MG63 (cell line): ENCODE measurements at regions not wholly inside any gene's neighbourhood (a gene's known extent, or its start where the extent isn't known, plus 50 kb on each side); places are given as distances from the start of the nearest gene placed in this dataset.
A peak's percentile ranks its signal among the peaks of the same experiment; 100 is the strongest.

Experiments used
- DNase-seq: peaks from one replicate; pipeline ENCODE4 v3.0.0-alpha.2; 2020
- H3K27me3 ChIP-seq: fragments of 250-450 bp; sonication (Bioruptor Pico); 2 replicates; pipeline ENCODE4 v1.5.1; 2020; ENCODE audit warnings: mild to moderate bottlenecking, moderate library complexity
- H3K36me3 ChIP-seq: fragments of 250-450 bp; sonication (Bioruptor Pico); 2 replicates; pipeline ENCODE4 v1.5.1; 2020; ENCODE audit warnings: mild to moderate bottlenecking, moderate library complexity
- H3K4me3 ChIP-seq: fragments of 250-450 bp; sonication (Bioruptor Pico); 2 replicates; pipeline ENCODE4 v1.5.1; 2020; ENCODE audit warnings: mild to moderate bottlenecking, moderate library complexity
- H3K9me3 ChIP-seq: fragments of 250-450 bp; sonication (Bioruptor Pico); 2 replicates; pipeline ENCODE4 v1.5.1; 2020; ENCODE audit warnings: mild to moderate bottlenecking, moderate library complexity

DNA sequence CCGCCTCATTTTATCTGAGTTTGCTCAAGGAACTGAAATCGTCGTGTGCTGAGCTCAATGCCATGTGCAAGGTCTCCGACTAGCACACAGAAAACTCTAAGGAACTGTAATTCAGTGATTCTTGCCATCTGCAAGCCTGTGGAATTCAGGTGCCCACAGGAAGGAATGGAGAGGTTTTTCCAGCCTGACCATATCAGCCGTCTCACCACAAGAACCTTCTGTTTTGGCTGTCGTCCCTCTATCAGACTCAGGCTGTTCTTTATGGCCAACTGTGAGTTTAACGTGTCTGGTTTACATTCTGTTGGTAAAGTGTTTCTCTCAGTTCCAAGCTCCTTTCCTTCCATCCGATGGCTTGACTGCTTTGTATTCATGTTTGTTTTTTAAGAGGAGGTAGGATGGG lies 293.5 kb downstream of the SPRY2 start:
- Histone ChIP-seq H3K9me3 (peaks cover 6% of the 10 kb centered on the region; the same call in 1 of the 2 replicates), H3K4me3 (no peak overlapping the region), H3K36me3 (no peaks in the 10 kb centered on the region), H3K27me3 (no peaks in the 10 kb centered on the region)
- no peak for DNase-seq

DNA sequence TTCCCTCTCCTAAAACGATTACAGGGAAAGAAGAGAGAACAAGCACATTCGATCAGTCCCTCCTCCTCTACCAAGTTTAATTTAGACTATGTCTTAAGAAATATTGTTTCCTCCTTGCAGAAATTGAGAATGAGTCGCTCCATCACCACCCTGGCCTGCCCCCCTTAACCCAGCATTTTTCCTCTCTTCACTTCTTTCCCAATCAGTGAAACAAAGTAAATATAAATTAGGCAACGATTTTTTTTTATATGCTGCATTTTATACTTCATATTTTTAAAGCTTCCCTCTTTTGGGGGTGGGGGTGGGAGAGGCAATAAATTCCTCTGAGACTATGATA lies 300.0 kb downstream of the SPRY2 start:
- Histone ChIP-seq H3K9me3 (peaks cover 6% of the 10 kb centered on the region; the same call in 1 of the 2 replicates), H3K36me3 (no peaks in the 10 kb centered on the region), H3K27me3 (no peaks in the 10 kb centered on the region), H3K4me3 (no peak overlapping the region)
- peak; percentile 6 for DNase-seq

DNA sequence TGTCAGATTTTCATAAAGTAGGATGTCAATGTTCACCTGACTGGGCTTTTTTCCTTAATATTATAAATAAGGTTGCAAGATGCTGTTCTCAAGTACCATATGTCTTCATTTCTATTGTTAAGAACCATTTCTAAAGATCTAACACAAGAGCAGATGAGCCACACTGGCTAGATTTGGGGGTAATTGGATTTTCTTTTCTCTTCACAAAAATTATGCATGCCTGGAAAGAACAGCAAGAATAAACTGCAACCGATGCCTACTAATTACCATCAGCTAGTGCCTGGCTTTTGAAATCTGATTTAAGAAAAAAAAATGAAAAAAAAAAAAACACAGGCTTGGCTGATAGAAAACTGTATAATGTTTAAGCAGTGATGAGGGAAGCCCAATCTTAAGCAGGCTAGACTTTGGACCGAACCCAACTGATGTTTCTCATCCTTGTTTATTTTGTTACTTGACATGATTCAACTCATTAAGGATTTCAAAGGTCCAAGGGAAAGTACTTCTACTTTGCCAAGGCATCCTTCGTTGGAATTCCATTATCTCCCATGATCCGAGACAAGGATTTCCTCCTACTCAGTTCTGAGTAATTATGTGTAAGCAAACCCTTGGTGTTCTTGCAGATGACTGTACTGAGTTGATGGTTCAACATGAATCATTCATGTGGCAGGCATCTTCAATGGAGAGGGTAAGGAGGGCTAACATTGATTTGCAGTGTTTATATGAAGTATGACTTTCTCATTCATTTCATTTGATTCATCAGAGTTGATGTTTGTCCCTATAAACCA lies 300.5 kb downstream of the SPRY2 start:
- DNase-seq = peak; percentile 62
- H3K4me3 ChIP-seq = no peak overlapping the region
- no peaks in the 10 kb centered on the region for H3K27me3 ChIP-seq
- H3K36me3 ChIP-seq = no peaks in the 10 kb centered on the region
- peaks cover 6% of the 10 kb centered on the region; the same call in 1 of the 2 replicates for H3K9me3 ChIP-seq

DNA sequence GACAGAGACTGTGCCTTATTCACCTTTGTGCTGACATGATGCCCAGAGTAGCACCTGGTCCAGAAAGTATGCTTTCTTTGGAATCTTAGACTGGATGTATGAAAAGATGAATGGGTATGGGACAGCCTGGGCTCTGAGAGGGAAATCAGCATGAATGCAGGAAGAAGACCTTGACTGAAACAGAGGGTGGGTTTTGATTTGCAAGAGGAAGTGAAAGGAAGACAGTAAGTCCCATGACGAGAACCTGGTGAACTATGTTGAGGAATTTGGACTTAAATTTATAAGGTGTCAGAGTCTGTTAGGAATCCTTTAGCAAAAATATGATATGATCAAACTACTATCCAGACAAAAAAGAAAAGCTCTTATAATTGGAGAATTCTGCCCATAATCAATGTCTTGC lies 301.9 kb downstream of the SPRY2 start:
- DNase-seq = no peak
- H3K4me3 ChIP-seq = no peak overlapping the region
- no peaks in the 10 kb centered on the region for H3K9me3 ChIP-seq
- no peaks in the 10 kb centered on the region for H3K27me3 ChIP-seq
- no peaks in the 10 kb centered on the region for H3K36me3 ChIP-seq

- no peaks in the 10 kb centered on the region for H3K36me3 ChIP-seq
- H3K4me3 ChIP-seq = no peak overlapping the region
- H3K27me3 ChIP-seq = no peaks in the 10 kb centered on the region
- DNase-seq = no peak
- no peaks in the 10 kb centered on the region for H3K9me3 ChIP-seq
Measured at GRCh38 chr13:80038371-80038770, 302.6 kb downstream of the SPRY2 start.

GRCh38 chr13:80037505-80037888 lies 303.4 kb downstream of the SPRY2 start:
- no peak overlapping the region for H3K4me3 ChIP-seq

DNA sequence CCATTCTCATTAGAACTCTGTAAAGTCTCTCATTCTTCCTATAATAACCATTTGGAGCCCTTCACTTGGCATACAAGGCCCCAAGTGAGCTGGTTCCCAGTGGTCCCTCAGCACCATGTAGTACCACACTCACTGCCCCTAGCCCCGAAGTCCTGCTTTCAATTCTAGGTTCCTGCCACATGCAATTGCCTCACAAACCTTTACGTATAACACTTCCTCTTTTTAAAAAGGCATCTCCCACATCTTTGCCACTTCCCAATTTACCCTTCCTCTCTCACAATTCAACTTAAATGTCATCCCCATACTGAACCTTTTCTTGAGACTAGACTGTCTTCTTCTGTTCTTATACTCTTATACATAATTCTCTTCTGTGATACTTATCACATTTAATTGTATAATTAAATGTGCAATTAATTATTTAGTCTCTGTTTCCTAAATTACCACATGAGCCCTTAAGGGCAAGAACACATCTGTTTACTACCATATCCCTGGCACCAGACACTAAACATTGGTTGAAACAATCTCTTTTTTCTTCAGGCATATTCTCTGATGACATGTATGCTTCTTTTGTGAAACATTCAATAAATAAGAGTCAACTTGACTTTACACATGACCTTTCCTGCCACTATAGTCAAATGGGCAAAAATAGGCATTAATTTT lies 304.0 kb downstream of the SPRY2 start:
- no peaks in the 10 kb centered on the region for H3K9me3 ChIP-seq
- no peak overlapping the region for H3K4me3 ChIP-seq
- DNase-seq = no peak
- no peaks in the 10 kb centered on the region for H3K27me3 ChIP-seq
- no peaks in the 10 kb centered on the region for H3K36me3 ChIP-seq

More at GRCh38 chr13:80037505-80037888, 303.4 kb downstream of the SPRY2 start:
- DNase-seq = peak; percentile 78
- Histone ChIP-seq H3K9me3 (no peaks in the 10 kb centered on the region), H3K36me3 (no peaks in the 10 kb centered on the region), H3K27me3 (no peaks in the 10 kb centered on the region)

- no peaks in the 10 kb centered on the region for H3K27me3 ChIP-seq
- H3K36me3 ChIP-seq = no peaks in the 10 kb centered on the region
- no peak overlapping the region for H3K4me3 ChIP-seq
- H3K9me3 ChIP-seq = no peaks in the 10 kb centered on the region
- DNase-seq = no peak
Measured at GRCh38 chr13:80035096-80035495, 305.8 kb downstream of the SPRY2 start.

GRCh38 chr13:80033951-80034350 lies 307.0 kb downstream of the SPRY2 start:
- no peak overlapping the region for H3K4me3 ChIP-seq
- no peak for DNase-seq

GRCh38 chr13:80033286-80033685 lies 307.6 kb downstream of the SPRY2 start:
- no peaks in the 10 kb centered on the region for H3K36me3 ChIP-seq
- no peak overlapping the region for H3K4me3 ChIP-seq
- no peaks in the 10 kb centered on the region for H3K27me3 ChIP-seq
- no peaks in the 10 kb centered on the region for H3K9me3 ChIP-seq
- no peak for DNase-seq

More at GRCh38 chr13:80033951-80034350, 307.0 kb downstream of the SPRY2 start:
- Histone ChIP-seq H3K27me3 (no peaks in the 10 kb centered on the region), H3K36me3 (no peaks in the 10 kb centered on the region), H3K9me3 (no peaks in the 10 kb centered on the region)

GRCh38 chr13:80030491-80030890 lies 310.4 kb downstream of the SPRY2 start:
- H3K27me3 ChIP-seq = no peaks in the 10 kb centered on the region
- H3K9me3 ChIP-seq = no peaks in the 10 kb centered on the region
- no peaks in the 10 kb centered on the region for H3K36me3 ChIP-seq
- peak; percentile 48 for DNase-seq
- no peak overlapping the region for H3K4me3 ChIP-seq

DNA sequence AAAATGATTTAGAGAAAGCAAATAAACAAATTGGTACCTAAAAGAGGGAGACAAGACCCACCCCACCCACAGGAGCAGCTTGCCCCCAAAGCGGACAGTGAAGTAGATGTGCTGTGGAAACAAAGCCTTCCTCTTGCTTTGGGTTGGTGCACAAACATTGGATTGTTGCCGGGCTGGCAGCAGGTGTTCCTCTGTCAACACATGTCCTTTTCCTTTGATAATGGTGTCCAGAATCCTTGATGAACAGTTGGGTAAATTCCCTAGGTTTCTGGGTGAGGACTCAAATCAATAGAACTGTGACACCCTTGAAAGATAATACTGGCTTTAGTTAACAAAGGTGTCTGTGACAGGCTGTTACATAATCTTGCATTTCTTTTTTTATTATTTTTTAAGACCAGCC lies 311.8 kb downstream of the SPRY2 start:
- Histone ChIP-seq H3K27me3 (no peaks in the 10 kb centered on the region), H3K9me3 (no peaks in the 10 kb centered on the region), H3K36me3 (no peaks in the 10 kb centered on the region), H3K4me3 (no peak overlapping the region)
- no peak for DNase-seq

GRCh38 chr13:80022146-80022545 lies 318.8 kb downstream of the SPRY2 start:
- H3K9me3 ChIP-seq = no peaks in the 10 kb centered on the region

GRCh38 chr13:80012251-80012650 lies 328.7 kb downstream of the SPRY2 start:
- Histone ChIP-seq H3K36me3 (no peaks in the 10 kb centered on the region), H3K9me3 (no peaks in the 10 kb centered on the region), H3K27me3 (no peaks in the 10 kb centered on the region), H3K4me3 (no peak overlapping the region)
- no peak for DNase-seq

More at GRCh38 chr13:80022146-80022545, 318.8 kb downstream of the SPRY2 start:
- no peak overlapping the region for H3K4me3 ChIP-seq
- H3K36me3 ChIP-seq = no peaks in the 10 kb centered on the region
- DNase-seq = no peak
- H3K27me3 ChIP-seq = no peaks in the 10 kb centered on the region

- no peaks in the 10 kb centered on the region for H3K9me3 ChIP-seq
- no peaks in the 10 kb centered on the region for H3K27me3 ChIP-seq
- no peak overlapping the region for H3K4me3 ChIP-seq
- no peaks in the 10 kb centered on the region for H3K36me3 ChIP-seq
- DNase-seq = no peak
Measured at GRCh38 chr13:80011448-80012212, 329.3 kb downstream of the SPRY2 start.

- Histone ChIP-seq H3K4me3 (no peak overlapping the region), H3K9me3 (no peaks in the 10 kb centered on the region), H3K36me3 (no peaks in the 10 kb centered on the region), H3K27me3 (no peaks in the 10 kb centered on the region)
- DNase-seq = no peak
Measured at GRCh38 chr13:80010846-80011245, 330.1 kb downstream of the SPRY2 start.

- Histone ChIP-seq H3K4me3 (no peak overlapping the region), H3K36me3 (no peaks in the 10 kb centered on the region), H3K27me3 (no peaks in the 10 kb centered on the region), H3K9me3 (no peaks in the 10 kb centered on the region)
- no peak for DNase-seq
Measured at GRCh38 chr13:80010286-80010831, 330.6 kb downstream of the SPRY2 start.
